ENCODE measurements at regions not wholly inside any gene's neighbourhood (a gene's known extent, or its start where the extent isn't known, plus 50 kb on each side); places are given as distances from the start of the nearest gene placed in this dataset.

DNA sequence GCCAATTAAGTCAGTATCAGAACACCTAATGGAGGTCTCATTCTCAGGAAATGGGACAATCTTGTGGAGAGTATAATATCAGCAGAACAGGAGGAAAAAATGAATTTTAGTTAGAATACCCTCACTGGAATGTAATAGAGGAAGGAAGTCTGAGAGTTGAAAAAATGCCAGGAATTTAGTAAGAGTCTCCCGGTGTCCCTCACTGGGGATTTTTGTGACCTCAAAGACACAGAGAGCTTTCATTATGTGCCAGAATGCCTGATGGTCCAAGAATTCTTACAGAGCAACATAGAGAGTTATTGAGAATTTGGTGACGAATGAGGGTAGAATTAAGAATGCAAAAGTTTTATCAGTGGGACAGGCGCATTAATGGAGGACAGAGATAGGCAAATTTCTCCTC lies 443.5 kb upstream of the B3GALT2 start:
- BruUV-seq (replicated peaks) = no TSS peak
- no peak overlapping the region for H3K4me3 ChIP-seq (ENCODE audit: low read depth, low read length, poor library complexity, severe bottlenecking)
- intact Hi-C loops (cut with micrococcal nuclease; ENCODE audit: unreplicated experiment) = no loop called here
- H3K4me2 ChIP-seq (ENCODE audit: low read length) = no peak overlapping the region
- no peaks in the 10 kb centered on the region for H3K79me2 ChIP-seq (ENCODE audit: insufficient read depth, low read depth, low read length)
- no peak for DNase-seq (ENCODE audit: low spot score)
- H2AFZ ChIP-seq (ENCODE audit: low read length) = no peak overlapping the region
- H4K20me1 ChIP-seq (ENCODE audit: insufficient read depth, low read length) = no peaks in the 10 kb centered on the region
- CTCF ChIA-PET (ENCODE audit: unreplicated experiment) = no interaction called here
- H3K36me3 ChIP-seq (ENCODE audit: insufficient read depth, low read length) = no peaks in the 10 kb centered on the region
- H3K4me1 ChIP-seq (ENCODE audit: insufficient read depth, low read length, poor library complexity, severe bottlenecking) = no peaks in the 10 kb centered on the region
- TF ChIP-seq EZH2phosphoT487 (IDR thresholded peaks at IDR 0.05; ENCODE audit: borderline replicate concordance, low read depth, low read length) = no peak
- TF ChIP-seq CTCF (conservative IDR thresholded peaks at IDR 0.05; ENCODE audit: low read length) = no peak
- H3K9me2 ChIP-seq (ENCODE audit: insufficient read depth, low read length) = no peaks in the 10 kb centered on the region
- H3K9me3 ChIP-seq (ENCODE audit: low read length) = no peaks in the 10 kb centered on the region
- no peak overlapping the region for H3K27ac ChIP-seq (ENCODE audit: low read depth, low read length, poor library complexity, severe bottlenecking)
- POLR2A ChIA-PET = interaction anchor here (0.8 to 1.3 kb wide), 2 partner anchors 29 to 1090 kb away, joined by 3 to 5 read pairs; no protein-coding TSS in a partner anchor

- no peak overlapping the region for H3K27ac ChIP-seq (ENCODE audit: low read depth, low read length, poor library complexity, severe bottlenecking)
- no peaks in the 10 kb centered on the region for H3K9me2 ChIP-seq (ENCODE audit: insufficient read depth, low read length)
- H3K4me2 ChIP-seq (ENCODE audit: low read length) = no peak overlapping the region
- BruUV-seq (replicated peaks) = no TSS peak
- no peak overlapping the region for H2AFZ ChIP-seq (ENCODE audit: low read length)
- no peaks in the 10 kb centered on the region for H3K79me2 ChIP-seq (ENCODE audit: insufficient read depth, low read depth, low read length)
- no peaks in the 10 kb centered on the region for H3K9me3 ChIP-seq (ENCODE audit: low read length)
- no peak for TF ChIP-seq EZH2phosphoT487 (IDR thresholded peaks at IDR 0.05; ENCODE audit: borderline replicate concordance, low read depth, low read length)
- TF ChIP-seq CTCF (conservative IDR thresholded peaks at IDR 0.05; ENCODE audit: low read length) = no peak
- ChIA-PET CTCF (ENCODE audit: unreplicated experiment) (no interaction called here), POLR2A (interaction anchor here (0.6 to 1.7 kb wide), 2 partner anchors 8 to 422 kb away, joined by 3 to 5 read pairs; no protein-coding TSS in a partner anchor)
- no peak for DNase-seq (ENCODE audit: low spot score)
- H3K36me3 ChIP-seq (ENCODE audit: insufficient read depth, low read length) = no peaks in the 10 kb centered on the region
- no peaks in the 10 kb centered on the region for H4K20me1 ChIP-seq (ENCODE audit: insufficient read depth, low read length)
- no peak overlapping the region for H3K4me3 ChIP-seq (ENCODE audit: low read depth, low read length, poor library complexity, severe bottlenecking)
- intact Hi-C loops (cut with micrococcal nuclease; ENCODE audit: unreplicated experiment) = no loop called here
- H3K4me1 ChIP-seq (ENCODE audit: insufficient read depth, low read length, poor library complexity, severe bottlenecking) = no peaks in the 10 kb centered on the region
Measured at GRCh38 chr1:193626695-193627094, 440.3 kb upstream of the B3GALT2 start.

DNA sequence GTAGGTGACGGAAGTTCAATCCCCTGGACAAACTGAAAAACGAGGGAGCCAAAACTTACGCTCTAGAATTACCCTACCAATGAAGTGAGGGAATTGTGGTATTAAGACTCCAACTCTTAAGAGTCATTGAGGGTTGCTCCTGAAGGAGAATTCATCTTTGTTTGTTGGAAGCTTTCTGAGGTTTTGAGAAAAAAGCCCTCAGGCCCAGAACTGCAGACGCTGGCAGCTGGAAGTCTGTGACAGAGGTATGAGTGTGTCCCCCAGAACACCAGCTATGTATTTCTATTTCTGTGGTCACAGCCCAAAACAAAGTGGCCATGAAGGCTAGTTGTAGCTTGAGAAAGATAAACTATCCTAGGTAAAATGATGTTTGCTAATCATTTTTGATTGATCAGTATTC lies 438.8 kb upstream of the B3GALT2 start:
- no peaks in the 10 kb centered on the region for H4K20me1 ChIP-seq (ENCODE audit: insufficient read depth, low read length)
- no peak overlapping the region for H3K4me2 ChIP-seq (ENCODE audit: low read length)
- TF ChIP-seq EZH2phosphoT487 (IDR thresholded peaks at IDR 0.05; ENCODE audit: borderline replicate concordance, low read depth, low read length) (no peak), CTCF (conservative IDR thresholded peaks at IDR 0.05; ENCODE audit: low read length) (no peak)
- H3K9me3 ChIP-seq (ENCODE audit: low read length) = no peaks in the 10 kb centered on the region
- ChIA-PET CTCF (ENCODE audit: unreplicated experiment) (no interaction called here), POLR2A (no interaction called here)
- intact Hi-C loops (cut with micrococcal nuclease; ENCODE audit: unreplicated experiment) = no loop called here
- H3K27ac ChIP-seq (ENCODE audit: low read depth, low read length, poor library complexity, severe bottlenecking) = no peak overlapping the region
- no peak for DNase-seq (ENCODE audit: low spot score)
- H2AFZ ChIP-seq (ENCODE audit: low read length) = no peak overlapping the region
- no peaks in the 10 kb centered on the region for H3K36me3 ChIP-seq (ENCODE audit: insufficient read depth, low read length)
- H3K79me2 ChIP-seq (ENCODE audit: insufficient read depth, low read depth, low read length) = no peaks in the 10 kb centered on the region
- H3K4me3 ChIP-seq (ENCODE audit: low read depth, low read length, poor library complexity, severe bottlenecking) = no peak overlapping the region
- H3K9me2 ChIP-seq (ENCODE audit: insufficient read depth, low read length) = no peaks in the 10 kb centered on the region
- no TSS peak for BruUV-seq (replicated peaks)
- H3K4me1 ChIP-seq (ENCODE audit: insufficient read depth, low read length, poor library complexity, severe bottlenecking) = no peaks in the 10 kb centered on the region
